ENCODE measurements at regions not wholly inside any gene's neighbourhood (a gene's known extent, or its start where the extent isn't known, plus 50 kb on each side); places are given as distances from the start of the nearest gene placed in this dataset.
A peak's percentile ranks its signal among the peaks of the same experiment; 100 is the strongest.
"Not testable (repeated sequence)": the region's sequence is repeated elsewhere in the genome, so short reads cannot be mapped to it uniquely, and the experiment has no call there.

- DNase-seq, result no peak
- POLR2A ChIA-PET, result no interaction called here
- CTCF ChIA-PET, result no interaction called here
- Mint-ChIP-seq H3K27me3 (peaks cover 8% of the 10 kb centered on the region), H3K36me3 (ENCODE audit: low read depth) (no peaks in the 10 kb centered on the region), H3K4me1 (no peaks in the 10 kb centered on the region), H3K4me3 (no peak overlapping the region), H3K27ac (no peak overlapping the region), H3K9me3 (peaks cover 7% of the 10 kb centered on the region)
These were observed 70.3 kb upstream of the SH3PXD2B start for GRCh38 chr5:172524573-172525021.

GRCh38 chr5:172523146-172523745 is 68.9 kb upstream of the SH3PXD2B start:
- Mint-ChIP-seq H3K4me1 (no peaks in the 10 kb centered on the region), H3K4me3 (no peak overlapping the region), H3K27me3 (peaks cover 4% of the 10 kb centered on the region), H3K27ac (no peak overlapping the region), H3K9me3 (peaks cover 7% of the 10 kb centered on the region), H3K36me3 (ENCODE audit: low read depth) (no peaks in the 10 kb centered on the region)
- no peak for DNase-seq
- ChIA-PET CTCF (no interaction called here), POLR2A (no interaction called here)

- no peak overlapping the region for H3K4me3 Mint-ChIP-seq
- H3K9me3 Mint-ChIP-seq, result peaks cover 7% of the 10 kb centered on the region
- H3K27ac Mint-ChIP-seq, result no peak overlapping the region
- H3K36me3 Mint-ChIP-seq (ENCODE audit: low read depth), result no peaks in the 10 kb centered on the region
- no peaks in the 10 kb centered on the region for H3K4me1 Mint-ChIP-seq
- ChIA-PET POLR2A (no interaction called here), CTCF (no interaction called here)
- DNase-seq, result no peak
- H3K27me3 Mint-ChIP-seq, result peaks cover 8% of the 10 kb centered on the region
These were observed 67.1 kb upstream of the SH3PXD2B start for GRCh38 chr5:172521338-172521932.

DNA sequence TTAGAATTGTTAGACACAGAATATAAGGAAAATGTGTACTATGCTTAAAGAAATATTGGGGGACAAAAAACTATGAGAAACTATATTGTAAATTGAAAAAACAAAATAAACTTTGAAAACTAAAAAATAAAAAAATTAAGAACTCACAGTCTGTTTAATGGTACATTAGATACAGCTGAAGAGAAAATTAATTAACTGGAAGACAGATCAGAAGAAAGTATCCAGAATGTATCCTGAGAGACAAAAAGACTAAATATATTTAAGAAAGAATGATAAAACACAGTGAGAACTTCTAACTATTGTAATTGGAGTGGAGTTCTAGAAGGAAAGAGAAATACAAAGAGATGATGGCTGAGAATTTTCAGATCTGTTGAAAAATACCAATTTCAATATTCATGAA is 57.6 kb upstream of the SH3PXD2B start:
- H3K27me3 Mint-ChIP-seq, result peaks cover 28% of the 10 kb centered on the region
- no peak for DNase-seq
- H3K27ac Mint-ChIP-seq, result no peak overlapping the region
- no peak overlapping the region for H3K4me3 Mint-ChIP-seq
- ChIA-PET CTCF (no interaction called here), POLR2A (no interaction called here)
- peaks cover 10% of the 10 kb centered on the region for H3K9me3 Mint-ChIP-seq
- no peaks in the 10 kb centered on the region for H3K36me3 Mint-ChIP-seq (ENCODE audit: low read depth)
- H3K4me1 Mint-ChIP-seq, result no peaks in the 10 kb centered on the region

- ChIA-PET POLR2A (no interaction called here), CTCF (no interaction called here)
- H3K4me3 Mint-ChIP-seq, result no peak overlapping the region
- H3K27me3 Mint-ChIP-seq, result peaks cover 14% of the 10 kb centered on the region
- no peaks in the 10 kb centered on the region for H3K36me3 Mint-ChIP-seq (ENCODE audit: low read depth)
- H3K27ac Mint-ChIP-seq, result no peak overlapping the region
- H3K4me1 Mint-ChIP-seq, result no peaks in the 10 kb centered on the region
- DNase-seq, result peak; percentile 8
- peaks cover 10% of the 10 kb centered on the region for H3K9me3 Mint-ChIP-seq
These were observed 55.1 kb upstream of the SH3PXD2B start for GRCh38 chr5:172509405-172509781.

DNA sequence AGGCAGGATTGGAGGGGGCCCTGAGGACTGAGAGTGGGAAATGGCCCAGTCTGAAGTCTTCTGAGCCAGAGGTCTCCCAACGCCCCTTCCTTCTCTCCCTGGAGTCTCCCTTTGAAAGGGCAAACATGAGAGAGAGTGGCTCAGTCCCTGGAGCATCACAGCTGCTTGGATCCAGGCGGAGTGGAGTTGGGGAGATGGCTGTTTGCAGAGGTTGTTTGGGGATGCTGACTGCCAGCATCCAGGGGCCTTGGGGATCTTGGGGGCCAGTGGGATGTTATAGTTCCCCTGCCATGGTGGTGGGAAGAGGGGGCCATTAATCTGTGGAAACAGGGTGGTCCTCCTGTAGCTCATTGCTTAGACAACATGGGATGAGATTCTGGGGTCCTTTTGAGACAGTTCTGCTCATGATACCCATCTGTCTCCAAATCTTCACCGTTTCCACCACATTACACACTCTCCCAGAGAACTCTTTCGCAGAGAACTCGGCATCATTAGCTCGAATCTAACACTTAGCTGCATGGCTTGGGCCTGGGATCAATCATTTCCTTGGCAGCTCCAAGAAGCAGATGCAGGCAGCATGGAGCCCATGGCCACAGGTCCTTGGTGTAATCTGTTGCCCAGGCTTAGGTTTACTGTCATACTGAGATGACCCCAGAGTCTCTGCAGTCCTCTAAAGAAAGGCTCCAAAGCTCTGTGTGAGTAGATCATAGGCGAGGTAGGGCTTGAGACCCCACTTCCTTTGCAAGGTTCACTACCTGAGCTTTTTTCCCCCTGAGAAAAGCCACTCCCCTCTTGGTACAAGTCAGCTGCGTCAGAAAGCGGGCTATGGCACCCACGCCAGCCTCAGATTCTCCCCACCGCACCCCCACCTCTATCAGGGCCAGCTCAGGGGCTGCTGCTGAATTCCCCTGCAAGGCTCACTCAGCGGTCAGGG is 54.4 kb upstream of the SH3PXD2B start:
- ChIA-PET CTCF (no interaction called here), POLR2A (no interaction called here)
- H3K27ac Mint-ChIP-seq, result no peak overlapping the region
- peaks cover 11% of the 10 kb centered on the region for H3K27me3 Mint-ChIP-seq
- no peaks in the 10 kb centered on the region for H3K36me3 Mint-ChIP-seq (ENCODE audit: low read depth)
- no peaks in the 10 kb centered on the region for H3K4me1 Mint-ChIP-seq
- peak; percentile 9 for DNase-seq
- H3K4me3 Mint-ChIP-seq, result no peak overlapping the region
- peaks cover 10% of the 10 kb centered on the region for H3K9me3 Mint-ChIP-seq

GRCh38 chr5:172507485-172507884 is 53.2 kb upstream of the SH3PXD2B start:
- DNase-seq, result peak; percentile 5
- not testable (repeated sequence) for H3K4me1 Mint-ChIP-seq

GRCh38 chr5:172506921-172507320 is 52.6 kb upstream of the SH3PXD2B start:
- DNase-seq, result no peak
- ChIA-PET POLR2A (no interaction called here), CTCF (no interaction called here)
- no peak overlapping the region for H3K27ac Mint-ChIP-seq
- H3K36me3 Mint-ChIP-seq (ENCODE audit: low read depth), result no peaks in the 10 kb centered on the region
- H3K27me3 Mint-ChIP-seq, result peaks cover 8% of the 10 kb centered on the region
- H3K4me3 Mint-ChIP-seq, result no peak overlapping the region
- H3K9me3 Mint-ChIP-seq, result peaks cover 3% of the 10 kb centered on the region
- H3K4me1 Mint-ChIP-seq, result no peaks in the 10 kb centered on the region

More at GRCh38 chr5:172507485-172507884, 53.2 kb upstream of the SH3PXD2B start:
- H3K27me3 Mint-ChIP-seq; CTCF ChIA-PET; H3K4me3 Mint-ChIP-seq; H3K9me3 Mint-ChIP-seq; H3K27ac Mint-ChIP-seq; POLR2A ChIA-PET; H3K36me3 Mint-ChIP-seq (ENCODE audit: low read depth): not testable (repeated sequence)

DNA sequence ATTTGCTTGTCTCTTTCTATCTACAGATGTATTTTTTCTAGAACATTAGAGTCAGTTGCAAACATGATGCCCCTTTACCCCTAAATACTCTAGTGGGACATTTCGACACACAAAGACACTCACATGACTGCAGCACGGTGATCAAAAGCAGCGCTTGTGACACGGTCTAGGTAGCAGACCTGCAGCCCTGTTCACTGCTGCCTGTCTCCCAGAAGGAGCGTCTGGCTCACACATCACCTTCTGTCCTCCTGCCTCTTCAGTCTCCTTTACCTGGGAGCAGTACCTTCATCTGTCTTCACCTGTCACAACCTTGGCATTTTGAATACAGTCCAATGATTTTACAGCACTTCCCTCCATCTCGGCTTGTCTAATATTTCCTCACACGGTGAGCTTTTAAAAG is 51.9 kb upstream of the SH3PXD2B start:
- Mint-ChIP-seq H3K9me3 (no peaks in the 10 kb centered on the region), H3K4me1 (no peaks in the 10 kb centered on the region), H3K36me3 (ENCODE audit: low read depth) (no peaks in the 10 kb centered on the region), H3K27me3 (peaks cover 11% of the 10 kb centered on the region), H3K4me3 (no peak overlapping the region), H3K27ac (no peak overlapping the region)
- ChIA-PET POLR2A (no interaction called here), CTCF (no interaction called here)
- DNase-seq, result no peak

GRCh38 chr5:172505845-172506244 is 51.5 kb upstream of the SH3PXD2B start:
- Mint-ChIP-seq H3K4me3 (no peak overlapping the region), H3K27ac (no peak overlapping the region), H3K4me1 (no peaks in the 10 kb centered on the region), H3K9me3 (no peaks in the 10 kb centered on the region), H3K27me3 (peaks cover 11% of the 10 kb centered on the region), H3K36me3 (ENCODE audit: low read depth) (no peaks in the 10 kb centered on the region)
- ChIA-PET POLR2A (no interaction called here), CTCF (no interaction called here)
- DNase-seq, result peak; percentile 9

- Mint-ChIP-seq H3K4me1 (no peaks in the 10 kb centered on the region), H3K9me3 (no peaks in the 10 kb centered on the region), H3K27ac (no peak overlapping the region), H3K36me3 (ENCODE audit: low read depth) (no peaks in the 10 kb centered on the region), H3K4me3 (no peak overlapping the region), H3K27me3 (peaks cover 7% of the 10 kb centered on the region)
- DNase-seq, result peak; percentile 9
- ChIA-PET CTCF (no interaction called here), POLR2A (no interaction called here)
These were observed 51.1 kb upstream of the SH3PXD2B start for GRCh38 chr5:172505403-172505759.

DNA sequence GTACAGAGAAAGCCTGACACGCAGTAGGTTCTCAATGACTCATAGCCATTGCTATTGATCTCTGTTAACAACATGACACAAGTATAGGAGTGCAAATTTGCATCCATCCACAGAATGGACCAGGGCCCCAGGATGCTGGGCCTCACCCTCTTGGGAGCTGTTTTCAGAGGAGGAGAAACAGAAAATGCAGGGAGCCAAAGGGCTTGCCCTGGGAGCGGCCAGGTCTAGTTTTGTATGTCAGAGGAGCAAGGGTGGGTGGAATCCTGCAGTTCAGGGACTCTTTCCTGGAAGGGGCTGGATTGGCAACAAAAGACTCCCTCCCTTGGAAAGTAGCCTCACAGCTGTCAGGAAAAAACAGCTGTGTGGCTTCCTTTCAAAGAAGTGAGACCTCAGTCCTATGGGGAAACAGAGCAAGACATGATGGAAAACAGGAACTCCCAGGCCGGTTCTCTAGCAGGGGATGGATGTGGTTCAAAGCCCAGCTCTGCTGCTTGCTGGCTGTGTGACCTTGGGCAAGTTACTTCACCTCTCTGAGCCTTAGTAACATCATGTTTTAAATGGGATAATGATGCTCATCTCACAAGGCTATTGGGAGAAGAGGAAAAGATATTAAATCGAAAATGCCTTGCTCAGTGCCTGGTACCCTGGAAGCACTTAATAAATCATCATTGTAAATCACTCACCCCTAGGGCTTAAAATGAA is 50.5 kb upstream of the SH3PXD2B start:
- POLR2A ChIA-PET, result no interaction called here
- Mint-ChIP-seq H3K4me3 (no peak overlapping the region), H3K36me3 (ENCODE audit: low read depth) (no peaks in the 10 kb centered on the region), H3K9me3 (no peaks in the 10 kb centered on the region), H3K27ac (no peak overlapping the region), H3K27me3 (peaks cover 4% of the 10 kb centered on the region), H3K4me1 (no peaks in the 10 kb centered on the region)
- DNase-seq, result no peak
- CTCF ChIA-PET, result no interaction called here

- ChIA-PET POLR2A (no interaction called here), CTCF (no interaction called here)
- peak; percentile 6 for DNase-seq
- Mint-ChIP-seq H3K4me3 (no peak overlapping the region), H3K27me3 (peaks cover 4% of the 10 kb centered on the region), H3K9me3 (no peaks in the 10 kb centered on the region), H3K27ac (no peak overlapping the region), H3K36me3 (ENCODE audit: low read depth) (no peaks in the 10 kb centered on the region), H3K4me1 (no peaks in the 10 kb centered on the region)
These were observed 49.8 kb upstream of the SH3PXD2B start for GRCh38 chr5:172503925-172504700.

All from activated CD4-positive, alpha-beta memory T cell treated with anti-CD3 and anti-CD28 coated beads, Interleukin-2, amount 10 ng/mL, durations not matched to agents 7 days and 5 days (primary cell).